GM13977 (cell line): ENCODE measurements at regions not wholly inside any gene's neighbourhood (a gene's known extent, or its start where the extent isn't known, plus 50 kb on each side); places are given as distances from the start of the nearest gene placed in this dataset.
"Not testable (repeated sequence)": the region's sequence is repeated elsewhere in the genome, so short reads cannot be mapped to it uniquely, and the experiment has no call there.

Source experiments
- DNase-seq: peaks from one replicate; pipeline ENCODE4 v3.0.0; 2012; ENCODE audit warnings: low spot score
- CTCF ChIP-seq: IDR thresholded peaks from 2 replicates; pipeline ENCODE4 v1.5.1; 2012; ENCODE audit warnings: mild to moderate bottlenecking, control low read depth; ENCODE audit not compliant: insufficient read depth; ENCODE audit errors: extremely low read depth, missing control alignments
- in situ Hi-C: fragments of 300-500 bp; cut with MboI; formaldehyde crosslinking; loops from one replicate; pipeline ENCODE4 v1.12.0; 2022; ENCODE audit warnings: low sequenced_read_pairs, low pct_unique_long_range_greater_than_20kb, mixed read lengths, inconsistent platforms; ENCODE audit not compliant: unreplicated experiment

DNA sequence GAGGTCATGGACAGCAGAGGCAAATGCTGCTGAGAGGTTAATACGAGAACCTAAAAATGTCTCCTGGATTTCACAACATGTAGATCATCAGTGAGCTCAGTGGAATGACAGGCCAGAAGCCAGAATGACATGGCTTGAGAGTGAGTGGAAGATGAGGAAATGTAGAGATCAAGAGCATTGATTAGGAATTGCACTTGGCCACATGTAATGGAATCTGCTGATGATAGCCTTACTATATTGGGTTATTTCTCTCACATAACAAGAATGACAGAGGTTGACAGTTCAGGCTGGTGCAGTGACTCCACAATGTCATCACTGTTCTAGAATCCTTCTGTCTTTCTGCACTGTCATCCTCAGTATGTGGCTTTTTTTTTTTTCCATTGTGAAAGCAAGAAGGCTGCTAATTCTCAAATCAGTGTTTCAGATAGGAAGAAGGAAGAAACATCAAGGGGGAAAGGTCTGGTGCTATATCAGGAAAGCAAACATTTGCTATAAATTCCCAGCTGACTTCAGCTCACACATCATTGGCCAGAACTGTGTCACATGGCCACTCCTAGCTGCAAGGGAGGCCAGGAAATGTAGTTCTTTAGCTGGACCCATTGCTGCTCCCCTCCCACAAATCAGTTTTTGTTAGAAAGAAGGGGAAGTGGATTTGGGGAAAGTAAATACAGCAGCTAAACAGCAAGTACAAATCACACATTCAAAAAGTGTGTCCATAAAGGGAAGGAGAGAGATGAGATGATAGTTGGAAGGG is 127.2 kb downstream of the FAM161A start:
- in situ Hi-C loops, result no loop called here
- no peak for DNase-seq
- TF ChIP-seq CTCF, result no peak

DNA sequence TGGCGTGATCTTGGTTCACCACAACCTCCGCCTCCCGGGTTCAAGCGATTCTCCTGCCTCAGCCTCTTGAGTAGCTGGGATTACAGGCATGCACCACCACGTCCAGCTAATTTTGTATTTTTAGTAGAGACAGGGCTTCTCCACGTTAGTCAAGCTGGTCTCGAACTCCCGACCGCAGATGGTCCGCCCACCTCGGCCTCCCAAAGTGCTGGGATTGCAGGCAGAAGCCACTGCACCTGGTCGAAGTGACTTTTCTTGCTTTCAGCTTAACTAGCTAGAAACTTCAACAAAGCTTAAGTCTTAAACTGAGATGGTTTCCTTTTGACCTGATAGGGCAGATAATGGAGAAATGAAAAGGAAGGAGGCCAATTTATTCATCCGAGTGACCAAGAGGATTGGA is 130.5 kb downstream of the FAM161A start:
- DNase-seq, in situ Hi-C loops: not testable (repeated sequence)

- TF ChIP-seq CTCF, result no peak
- in situ Hi-C loops, result no loop called here
- DNase-seq, result no peak
These were observed 131.1 kb downstream of the FAM161A start for GRCh38 chr2:61722800-61723199.

DNA sequence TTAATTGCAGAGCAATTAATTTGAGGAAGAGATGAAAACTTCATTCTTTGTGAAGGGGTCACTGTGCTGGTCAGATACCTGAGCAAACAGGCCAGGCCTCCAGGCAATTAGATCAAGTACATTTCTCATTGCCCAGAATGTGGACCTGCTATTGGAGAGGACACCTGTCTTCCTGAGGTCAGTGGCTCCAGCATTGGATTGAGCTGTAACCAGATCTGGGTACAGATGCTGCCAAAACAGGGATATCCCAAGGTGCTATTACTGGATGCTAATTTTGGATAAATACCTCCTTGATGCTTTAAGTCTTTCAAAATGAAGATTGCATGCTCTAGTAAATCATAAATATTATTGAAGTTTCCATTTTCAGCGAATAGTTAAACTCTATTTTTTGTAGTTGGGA is 131.5 kb downstream of the FAM161A start:
- TF ChIP-seq CTCF, result no peak
- no peak for DNase-seq
- in situ Hi-C loops, result no loop called here

GRCh38 chr2:61721382-61721781 is 132.5 kb downstream of the FAM161A start:
- DNase-seq, result no peak
- in situ Hi-C loops, result no loop called here
- no peak for TF ChIP-seq CTCF

- TF ChIP-seq CTCF, result no peak
- DNase-seq, result no peak
- in situ Hi-C loops, result no loop called here
These were observed 132.9 kb downstream of the FAM161A start for GRCh38 chr2:61720911-61721310.

DNA sequence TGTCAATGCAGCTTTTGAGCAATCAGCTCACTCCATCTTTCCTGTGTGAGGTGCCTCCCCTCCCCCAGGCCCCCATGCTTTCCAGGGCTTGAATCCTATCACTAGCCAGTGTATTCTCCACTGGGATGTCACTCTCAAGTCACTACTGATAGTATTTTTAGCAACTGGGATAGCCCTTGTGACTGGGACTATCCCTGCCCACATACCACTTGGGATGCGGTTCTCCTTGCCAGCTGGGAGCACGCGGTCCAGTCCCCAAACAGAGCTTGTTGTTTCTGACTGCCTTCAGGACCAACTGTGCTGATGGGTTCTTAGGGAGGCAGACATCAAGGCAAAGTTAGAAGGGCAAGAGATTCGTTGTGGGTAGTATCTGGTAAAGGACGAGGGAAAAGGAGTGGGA is 134.9 kb downstream of the FAM161A start:
- no peak for DNase-seq
- no peak for TF ChIP-seq CTCF
- in situ Hi-C loops, result no loop called here
